ENCODE measurements at regions not wholly inside any gene's neighbourhood (a gene's known extent, or its start where the extent isn't known, plus 50 kb on each side); places are given as distances from the start of the nearest gene placed in this dataset.
A peak's percentile ranks its signal among the peaks of the same experiment; 100 is the strongest.

DNA sequence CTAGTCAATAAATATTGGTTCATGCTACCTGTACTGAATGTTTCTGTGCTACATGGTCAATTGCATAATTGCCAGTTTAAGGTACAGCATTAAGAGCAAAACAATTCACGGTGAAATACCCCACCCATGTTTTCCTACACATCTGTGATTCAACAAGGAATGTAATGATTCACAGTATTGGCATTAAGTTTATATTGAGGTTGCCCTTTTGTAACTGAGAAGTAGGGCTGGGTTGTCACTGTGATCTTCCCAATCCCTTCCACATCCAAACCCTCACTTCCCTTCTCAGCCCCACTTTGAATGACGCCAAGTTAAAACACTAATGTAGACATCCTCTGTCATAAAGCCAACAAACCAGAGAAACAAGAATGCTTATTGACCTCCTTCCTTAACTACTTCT lies 112.0 kb upstream of the TJP1 start:
- no peak overlapping the region for H3K27ac ChIP-seq

DNA sequence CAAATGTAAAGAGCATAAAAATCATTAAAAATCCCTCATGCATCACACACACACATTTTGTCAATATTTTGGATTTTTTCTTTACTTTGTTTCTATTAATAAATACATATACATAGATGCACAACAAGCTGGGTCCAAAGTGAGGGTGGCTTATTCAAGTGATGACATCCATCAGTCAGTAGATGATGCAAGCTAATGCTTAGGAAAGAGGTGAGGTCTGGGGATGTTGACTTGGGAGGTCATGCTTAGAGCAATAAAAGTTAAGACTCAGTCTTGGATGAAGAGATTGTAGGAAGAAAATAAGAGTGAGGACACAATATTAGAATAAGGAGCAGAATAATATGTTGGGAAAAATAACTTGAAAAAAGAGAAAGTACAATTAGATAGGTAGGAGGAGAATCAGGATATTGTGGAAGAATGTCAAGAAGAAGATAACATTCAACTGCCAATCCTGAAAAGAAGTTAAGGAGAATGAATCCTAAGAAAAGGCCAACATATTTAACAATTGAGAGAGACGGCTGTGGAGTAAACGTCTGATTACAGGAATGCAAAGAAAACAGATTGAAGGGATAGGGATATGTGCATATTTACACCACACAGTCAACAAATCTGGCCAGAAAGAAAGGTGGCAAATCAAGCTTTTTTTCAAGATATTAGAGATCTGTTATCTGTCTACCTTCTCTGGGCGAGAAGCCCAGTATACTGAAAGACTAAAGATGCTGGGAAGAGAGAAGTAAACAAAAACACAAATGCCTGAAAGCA lies 111.0 kb upstream of the TJP1 start:
- Histone ChIP-seq H3K9me3 (no peaks in the 10 kb centered on the region), H3K27me3 (no peaks in the 10 kb centered on the region), H3K4me3 (no peak overlapping the region), H3K36me3 (no peaks in the 10 kb centered on the region), H3K4me1 (no peaks in the 10 kb centered on the region), H3K27ac (no peak overlapping the region)
- no peak for TF ChIP-seq POLR2A (IDR thresholded peaks at IDR 0.05)
- TF ChIP-seq, protein P1, sequence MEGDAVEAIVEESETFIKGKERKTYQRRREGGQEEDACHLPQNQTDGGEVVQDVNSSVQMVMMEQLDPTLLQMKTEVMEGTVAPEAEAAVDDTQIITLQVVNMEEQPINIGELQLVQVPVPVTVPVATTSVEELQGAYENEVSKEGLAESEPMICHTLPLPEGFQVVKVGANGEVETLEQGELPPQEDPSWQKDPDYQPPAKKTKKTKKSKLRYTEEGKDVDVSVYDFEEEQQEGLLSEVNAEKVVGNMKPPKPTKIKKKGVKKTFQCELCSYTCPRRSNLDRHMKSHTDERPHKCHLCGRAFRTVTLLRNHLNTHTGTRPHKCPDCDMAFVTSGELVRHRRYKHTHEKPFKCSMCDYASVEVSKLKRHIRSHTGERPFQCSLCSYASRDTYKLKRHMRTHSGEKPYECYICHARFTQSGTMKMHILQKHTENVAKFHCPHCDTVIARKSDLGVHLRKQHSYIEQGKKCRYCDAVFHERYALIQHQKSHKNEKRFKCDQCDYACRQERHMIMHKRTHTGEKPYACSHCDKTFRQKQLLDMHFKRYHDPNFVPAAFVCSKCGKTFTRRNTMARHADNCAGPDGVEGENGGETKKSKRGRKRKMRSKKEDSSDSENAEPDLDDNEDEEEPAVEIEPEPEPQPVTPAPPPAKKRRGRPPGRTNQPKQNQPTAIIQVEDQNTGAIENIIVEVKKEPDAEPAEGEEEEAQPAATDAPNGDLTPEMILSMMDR (IDR thresholded peaks at IDR 0.05), result no peak
- 61% methylated on average over 3 of the region's 3 CpGs for WGBS (ENCODE audit: insufficient coverage, low coverage, low lambda C conversion rate, missing lambda C conversion rate)
- DNase-seq (no peak), ATAC-seq (no peak)
- intact Hi-C loops (cut with DNase I), result no loop called here

More for the DNA sequence above, 112.0 kb upstream of the TJP1 start:
- Histone ChIP-seq H3K4me1 (no peaks in the 10 kb centered on the region), H3K27me3 (no peaks in the 10 kb centered on the region), H3K36me3 (no peaks in the 10 kb centered on the region), H3K9me3 (no peaks in the 10 kb centered on the region), H3K4me3 (no peak overlapping the region)
- WGBS (ENCODE audit: insufficient coverage, low coverage, low lambda C conversion rate, missing lambda C conversion rate), result 54% methylated on average over 2 of the region's 2 CpGs
- TF ChIP-seq POLR2A (IDR thresholded peaks at IDR 0.05), result no peak
- TF ChIP-seq, protein P1 (IDR thresholded peaks at IDR 0.05), result no peak
- ATAC-seq (no peak), DNase-seq (no peak)
- intact Hi-C loops (cut with DNase I), result no loop called here

DNA sequence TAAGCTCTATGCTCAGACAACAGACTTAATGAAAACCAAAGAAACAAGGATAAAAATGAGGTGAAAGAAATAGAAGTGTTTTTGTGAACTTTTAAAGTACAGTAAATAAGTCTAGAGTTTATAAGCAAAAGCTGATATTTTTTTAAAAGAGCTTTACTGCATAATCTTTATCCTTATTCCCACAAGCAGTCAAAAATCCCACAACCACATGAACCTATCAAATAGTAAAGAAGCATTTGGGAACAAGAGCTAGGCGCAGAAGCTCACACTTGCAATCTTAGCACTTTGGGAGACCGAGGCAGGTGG lies 103.8 kb upstream of the TJP1 start:
- no peaks in the 10 kb centered on the region for H3K27me3 ChIP-seq
- H3K4me1 ChIP-seq, result peaks cover 0 to 11% (median 2%) of the 10 kb centered on the region in 4 donors
- H3K27ac ChIP-seq, result no peak overlapping the region
- TF ChIP-seq, protein P1 (IDR thresholded peaks at IDR 0.05), result no peak
- no peak for TF ChIP-seq POLR2A (IDR thresholded peaks at IDR 0.05)
- H3K4me3 ChIP-seq, result no peak overlapping the region
- H3K9me3 ChIP-seq, result no peaks in the 10 kb centered on the region
- H3K36me3 ChIP-seq, result no peaks in the 10 kb centered on the region
- intact Hi-C loops (cut with DNase I), result no loop called here
- DNase-seq (no peak), ATAC-seq (no peak)
- WGBS (ENCODE audit: insufficient coverage, low coverage, low lambda C conversion rate, missing lambda C conversion rate), result 63% methylated on average over 2 of the region's 2 CpGs

DNA sequence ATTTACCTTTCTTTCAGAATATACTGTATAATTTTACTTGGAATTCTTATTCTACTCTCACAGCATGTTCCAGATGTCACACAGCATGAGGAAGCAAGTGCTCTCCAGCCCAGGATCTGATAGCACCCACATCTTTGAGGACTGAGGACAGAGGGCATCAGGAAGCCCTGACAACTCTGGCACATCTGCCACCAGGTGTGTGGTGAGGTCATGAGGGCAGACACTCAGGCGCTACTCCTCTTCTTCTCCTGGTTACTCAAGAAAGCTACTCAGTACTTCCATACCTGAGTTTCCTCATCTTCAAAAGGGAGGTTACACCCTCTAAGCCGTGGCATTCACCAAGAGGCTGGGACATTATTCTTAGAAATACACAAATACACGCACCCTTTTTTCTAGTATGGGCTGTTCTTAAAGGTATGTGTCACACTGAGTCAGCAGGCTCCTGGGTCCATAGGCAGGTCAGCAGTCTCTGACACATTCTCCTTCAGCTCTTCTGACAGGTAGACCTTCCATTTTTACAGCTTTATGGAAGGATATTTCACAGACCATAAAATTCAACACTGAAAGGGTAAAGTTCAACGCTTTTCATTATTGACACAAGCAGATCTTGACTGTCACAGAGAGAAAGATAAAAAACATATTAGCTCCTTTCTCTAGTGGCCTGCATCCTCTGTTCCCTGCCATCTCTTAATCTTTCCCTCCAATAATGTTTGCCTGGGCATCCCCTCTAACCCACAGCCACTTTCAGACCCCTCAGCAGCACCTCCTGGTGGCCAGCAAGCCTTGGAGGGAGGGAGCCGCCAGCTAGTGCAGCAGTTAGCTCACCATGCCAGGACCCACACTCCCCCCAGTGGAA lies 103.2 kb upstream of the TJP1 start:
- no peak overlapping the region for H3K27ac ChIP-seq

More for the DNA sequence above, 103.2 kb upstream of the TJP1 start:
- no peaks in the 10 kb centered on the region for H3K9me3 ChIP-seq
- 64% methylated on average over 5 of the region's 5 CpGs for WGBS (ENCODE audit: insufficient coverage, low coverage, low lambda C conversion rate, missing lambda C conversion rate)
- DNase-seq (peak; percentile 62 to 67 (median 65)), ATAC-seq (peak; percentile 91 to 97 (median 96))
- no peak overlapping the region for H3K4me3 ChIP-seq
- intact Hi-C loops (cut with DNase I), result no loop called here
- peaks cover 0 to 11% (median 2%) of the 10 kb centered on the region in 4 donors for H3K4me1 ChIP-seq
- no peaks in the 10 kb centered on the region for H3K27me3 ChIP-seq
- TF ChIP-seq POLR2A (IDR thresholded peaks at IDR 0.05), result no peak
- TF ChIP-seq, protein P1 (IDR thresholded peaks at IDR 0.05), result peak; percentile 59 to 70 (median 68)
- no peaks in the 10 kb centered on the region for H3K36me3 ChIP-seq
